ENCODE measurements at regions not wholly inside any gene's neighbourhood (a gene's known extent, or its start where the extent isn't known, plus 50 kb on each side); places are given as distances from the start of the nearest gene placed in this dataset.

DNA sequence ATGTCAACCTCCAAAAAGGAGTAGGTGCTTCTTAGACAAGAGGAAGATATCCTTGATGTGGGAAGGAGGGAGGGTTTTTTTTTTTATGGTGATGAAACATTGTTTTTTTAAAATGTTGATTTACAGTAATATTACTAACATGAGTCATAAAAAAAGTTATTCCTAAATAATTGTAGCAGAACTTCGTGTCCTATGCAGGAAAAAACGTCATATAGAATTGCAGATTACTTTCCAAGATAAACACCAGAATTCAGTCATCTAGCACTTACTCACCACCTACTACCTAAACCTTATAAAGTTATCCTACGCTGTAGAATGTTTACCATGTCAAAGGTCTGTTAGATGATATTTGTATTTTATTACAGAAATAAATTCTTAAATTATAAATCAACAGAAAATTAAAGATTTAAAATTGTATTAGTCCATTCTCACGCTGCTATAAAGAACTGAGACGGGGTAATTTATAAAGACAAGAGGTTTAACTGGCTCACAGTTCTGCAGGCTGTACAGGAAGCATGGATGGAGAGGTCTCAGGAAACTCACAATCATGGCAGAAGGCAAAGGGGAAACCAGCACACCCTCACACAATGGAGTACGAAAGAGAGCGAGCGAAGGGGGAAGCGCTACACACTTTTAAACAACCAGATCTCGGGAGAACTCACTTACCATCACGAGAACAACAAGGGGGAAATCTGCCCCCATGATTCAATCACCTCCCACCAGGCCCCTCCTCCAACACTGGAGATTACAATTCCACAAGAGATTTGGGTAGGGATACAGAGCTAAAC is 105.2 kb upstream of the NEBL start:
- DNase-seq: no peak

DNA sequence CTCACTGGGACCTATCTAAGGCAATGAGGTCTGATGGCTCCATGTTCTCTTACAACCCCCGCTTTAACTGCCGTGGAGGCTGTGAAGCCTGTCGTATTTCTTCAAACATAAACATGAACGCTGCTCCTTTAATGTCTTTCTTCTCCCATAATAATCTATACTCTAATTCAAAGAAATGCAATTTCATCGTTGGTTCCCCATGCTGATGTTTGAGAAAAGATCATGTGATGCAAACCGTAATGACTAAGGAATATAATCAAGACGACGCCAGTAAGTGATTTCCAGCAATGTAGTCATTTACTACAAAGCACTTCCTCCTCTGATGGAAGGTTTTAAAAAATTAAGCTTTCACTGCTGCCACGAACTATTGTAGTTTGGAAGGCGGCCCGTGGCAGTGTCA is 102.6 kb upstream of the NEBL start:
- DNase-seq: no peak

DNA sequence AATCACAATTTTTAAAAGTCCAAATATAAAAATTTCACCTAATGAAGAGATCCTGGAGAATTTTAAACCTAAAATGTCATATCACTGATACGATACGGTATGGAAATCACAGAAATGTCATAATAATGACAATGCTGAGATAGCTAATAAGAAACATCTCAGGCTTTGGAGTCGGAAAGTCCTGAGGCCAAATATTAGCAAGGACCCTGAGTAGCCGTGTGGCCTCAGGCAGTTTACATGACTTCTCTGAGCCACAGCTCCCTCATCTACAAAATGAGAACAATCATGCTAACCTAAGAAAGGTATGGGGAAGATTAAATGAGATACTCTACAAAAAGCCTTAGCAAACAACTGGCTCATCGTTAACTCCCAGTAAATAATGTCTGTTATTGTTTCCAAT is 100.9 kb upstream of the NEBL start:
- no peak for DNase-seq

GRCh38 chr10:20995123-20995987 is 98.2 kb upstream of the NEBL start:
- no peak for DNase-seq

DNA sequence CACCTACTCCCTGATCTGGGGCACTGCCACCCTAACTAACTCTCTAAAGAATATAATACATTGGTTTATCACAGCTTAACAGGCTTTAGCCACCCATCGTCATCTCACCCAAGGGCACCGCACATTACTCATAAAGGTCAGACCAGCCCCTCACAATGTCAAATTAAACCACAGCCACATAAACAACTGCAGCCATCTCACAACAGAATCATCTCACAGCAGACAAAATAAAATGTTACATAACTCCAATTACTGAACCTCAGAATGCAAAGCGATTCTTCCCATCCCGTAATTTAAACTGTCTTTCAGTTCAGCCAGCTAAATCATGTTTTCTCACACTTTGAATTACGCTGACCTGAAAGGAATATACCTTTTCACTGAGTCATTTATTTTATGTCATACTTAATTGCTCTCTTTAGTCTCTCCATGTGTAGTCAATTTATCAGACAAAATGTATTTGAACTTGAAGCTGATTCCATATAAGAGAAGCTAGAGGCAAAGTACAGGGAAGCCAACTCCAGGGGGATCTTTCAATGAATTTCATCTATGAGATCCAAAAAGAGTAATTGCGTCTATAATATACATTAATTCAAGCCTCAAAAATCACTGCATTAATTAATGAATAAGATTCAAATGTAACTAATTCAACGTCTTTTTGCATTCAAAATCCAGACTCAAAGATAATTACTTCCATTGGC is 96.9 kb upstream of the NEBL start:
- no peak for DNase-seq

DNA sequence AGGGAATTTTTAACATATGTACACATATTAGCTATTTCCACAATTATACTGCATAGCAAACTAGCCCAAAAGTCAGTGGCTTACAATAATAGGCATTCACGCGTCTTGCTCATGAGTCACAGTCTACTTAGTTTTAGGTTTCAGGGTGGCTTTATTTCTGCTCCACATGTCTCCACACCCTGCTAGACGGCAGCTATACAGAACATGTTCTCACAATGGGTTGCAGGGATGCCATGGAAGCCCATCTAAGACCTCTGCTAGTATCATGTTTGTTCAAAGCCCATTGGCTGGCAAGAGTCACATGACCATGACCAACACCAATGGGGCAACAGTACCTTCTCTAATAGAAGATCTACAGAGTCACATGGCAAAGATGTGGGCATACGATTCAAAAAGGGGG is 96.3 kb upstream of the NEBL start:
- no peak for DNase-seq

- DNase-seq: no peak
Measured at GRCh38 chr10:20991526-20991925, 94.4 kb upstream of the NEBL start.

GRCh38 chr10:20990604-20991003 is 93.5 kb upstream of the NEBL start:
- DNase-seq: no peak

- DNase-seq: no peak
Measured at GRCh38 chr10:20988357-20988983, 91.4 kb upstream of the NEBL start.

DNA sequence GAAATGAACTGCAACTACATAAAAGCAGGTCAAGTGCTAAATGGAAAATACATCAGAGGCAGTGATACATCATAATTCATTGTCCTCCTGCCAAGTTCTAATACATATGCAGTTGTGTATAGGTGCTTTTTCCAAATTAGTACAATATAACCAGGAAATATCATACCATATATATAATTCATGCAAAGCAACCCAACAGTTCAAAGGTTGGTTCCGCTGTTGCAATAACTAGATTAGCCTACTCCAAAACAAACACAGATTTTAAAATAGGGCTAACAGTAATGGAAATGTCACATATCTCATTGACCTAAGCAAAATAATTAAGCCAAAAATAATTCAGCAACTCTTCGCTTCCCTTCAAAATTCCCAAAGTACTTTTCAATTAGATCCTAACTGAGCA is 88.9 kb upstream of the NEBL start:
- DNase-seq: no peak

DNA sequence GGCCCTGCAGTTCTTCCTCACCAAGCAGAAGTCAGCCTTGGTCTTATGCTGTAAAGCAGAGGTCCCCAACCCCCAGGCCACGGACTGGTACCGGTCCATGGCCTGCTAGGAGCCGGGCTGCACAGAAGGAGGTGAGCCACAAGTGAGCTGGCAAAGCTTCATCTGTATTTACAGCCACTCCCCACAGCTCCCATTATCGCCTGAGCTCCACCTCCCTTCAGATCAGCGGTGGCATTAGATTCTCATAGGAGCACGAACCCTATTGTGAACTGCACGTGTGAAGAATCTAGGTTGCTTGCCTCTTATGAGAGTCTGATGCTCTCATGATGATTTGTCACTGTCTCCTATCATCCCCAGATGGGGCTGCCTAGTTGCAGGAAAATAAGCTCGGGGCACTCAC is 87.6 kb upstream of the NEBL start:
- DNase-seq: no peak

- no peak for DNase-seq
Measured at GRCh38 chr10:20981419-20981953, 84.4 kb upstream of the NEBL start.

GRCh38 chr10:20978617-20979016 is 81.5 kb upstream of the NEBL start:
- DNase-seq: no peak

GRCh38 chr10:20977300-20977699 is 80.2 kb upstream of the NEBL start:
- DNase-seq: no peak

GRCh38 chr10:20976891-20977290 is 79.8 kb upstream of the NEBL start:
- no peak for DNase-seq

DNA sequence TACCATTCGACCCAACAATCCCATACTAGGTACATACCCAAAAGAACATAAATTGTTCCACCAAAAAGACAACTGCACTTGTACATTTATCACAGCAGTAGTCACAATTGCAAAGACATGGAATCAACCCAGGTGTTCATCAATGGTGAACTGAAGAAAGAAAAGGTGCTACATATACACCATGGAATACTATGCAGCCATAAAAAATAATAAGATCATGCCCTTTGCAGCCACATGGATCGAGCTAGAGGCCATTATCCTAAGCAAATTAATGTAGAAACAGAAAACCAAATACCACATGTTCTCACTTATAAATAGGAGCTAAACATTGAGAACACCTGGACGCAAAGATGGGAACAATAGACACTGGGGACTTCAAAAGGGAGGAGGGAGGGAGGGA is 79.3 kb upstream of the NEBL start:
- DNase-seq: no peak

- DNase-seq: no peak
Measured at GRCh38 chr10:20975236-20975635, 78.1 kb upstream of the NEBL start.

DNA sequence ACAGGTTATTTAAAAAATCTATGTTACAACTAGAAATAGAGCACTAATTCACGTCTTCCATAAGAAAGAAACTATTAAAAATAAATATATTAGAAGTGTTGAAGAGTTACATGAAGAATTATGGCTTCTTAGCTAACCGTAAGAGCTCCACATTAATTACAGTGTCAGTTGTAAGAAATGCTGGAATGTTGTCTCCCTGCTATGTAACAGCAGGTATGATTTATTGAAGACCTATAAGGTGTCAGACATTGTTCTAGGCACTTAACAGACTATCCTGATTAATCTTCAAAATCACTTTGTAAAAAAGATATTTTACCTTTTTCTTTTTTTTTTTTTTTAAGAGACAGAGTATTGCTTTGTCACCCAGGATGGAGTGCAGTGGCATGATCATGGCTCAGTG is 75.8 kb upstream of the NEBL start:
- no peak for DNase-seq

- DNase-seq: no peak
Measured at GRCh38 chr10:20971901-20972300, 74.8 kb upstream of the NEBL start.

- peak in 1 of 3 donors; percentile 3 for DNase-seq
Measured at GRCh38 chr10:20970708-20971107, 73.6 kb upstream of the NEBL start.

DNA sequence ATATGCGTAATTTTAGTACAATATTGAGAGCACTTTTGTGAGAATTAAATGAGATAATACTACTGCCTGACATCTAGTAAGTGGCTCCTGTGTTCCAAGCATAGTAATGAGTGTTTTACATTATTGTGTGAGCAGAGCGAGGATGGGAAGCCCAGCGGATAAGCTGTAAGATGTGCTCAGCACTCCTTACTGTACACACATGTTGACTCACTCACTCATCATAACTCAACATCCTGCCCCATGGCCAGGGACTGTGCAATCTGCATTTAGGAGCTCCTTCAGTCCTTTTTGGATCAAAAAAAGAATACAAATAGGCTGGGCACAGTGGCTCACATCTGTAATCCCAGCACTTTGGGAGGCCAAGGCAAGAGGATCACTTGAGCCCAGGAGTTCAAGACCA is 72.9 kb upstream of the NEBL start:
- DNase-seq: no peak

- no peak for DNase-seq
Measured at GRCh38 chr10:20966426-20966825, 69.3 kb upstream of the NEBL start.

All from suppressor macrophage treated with lipopolysaccharide for 1 hour (primary cell).